ENCODE measurements at regions not wholly inside any gene's neighbourhood (a gene's known extent, or its start where the extent isn't known, plus 50 kb on each side); places are given as distances from the start of the nearest gene placed in this dataset.
"Not testable (repeated sequence)": the region's sequence is repeated elsewhere in the genome, so short reads cannot be mapped to it uniquely, and the experiment has no call there.

DNA sequence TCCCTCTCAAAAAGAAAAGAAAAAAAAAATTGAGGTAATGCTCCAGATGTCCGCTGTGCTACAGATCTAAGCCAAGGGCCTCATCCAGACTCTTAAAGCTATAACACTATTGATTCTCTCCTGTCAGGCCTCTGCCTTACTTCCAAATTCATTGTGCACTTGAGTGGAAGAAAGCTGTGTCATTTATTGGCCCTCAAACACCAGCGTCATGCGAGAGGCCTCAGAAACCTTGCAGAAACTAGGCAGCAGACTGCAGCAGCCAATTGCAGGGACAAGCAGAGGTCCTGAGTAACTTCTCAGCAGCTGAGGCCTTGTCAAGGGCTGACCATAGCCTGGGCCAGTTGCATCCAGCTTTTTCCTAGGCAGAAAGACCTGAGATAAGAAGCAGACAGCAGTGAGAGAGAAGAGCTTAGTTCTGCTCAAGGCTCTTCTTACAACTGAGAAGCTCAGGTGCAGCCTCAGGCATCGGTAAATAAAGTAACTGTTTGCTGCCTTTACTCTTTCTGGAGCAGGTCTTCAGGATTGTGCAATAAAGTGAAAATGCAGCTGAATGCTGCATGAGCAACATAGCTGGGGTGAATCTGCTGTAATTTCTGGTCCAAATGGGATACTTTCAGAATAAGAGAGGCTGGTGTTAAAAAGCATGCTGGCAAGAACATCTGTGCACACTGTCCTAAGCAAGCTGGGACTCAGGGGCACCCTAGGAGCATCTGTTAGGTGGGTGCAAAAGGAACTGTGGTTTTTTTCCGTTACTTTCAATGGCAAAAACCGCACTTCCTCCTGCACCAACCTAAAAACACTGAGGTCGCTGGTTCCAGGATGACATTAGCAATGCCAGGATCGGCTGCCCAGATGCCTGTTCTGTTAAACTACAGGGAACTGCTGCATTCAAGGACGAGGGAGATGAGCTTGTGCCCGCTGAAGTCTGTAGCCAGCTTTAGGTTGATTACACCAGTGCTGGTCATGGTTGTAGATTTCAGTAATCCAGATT lies 181.8 kb upstream of the PFKP start:
- Histone ChIP-seq H3K79me2 (ENCODE audit: insufficient read depth, low read depth, low read length) (no peaks in the 10 kb centered on the region), H3K36me3 (ENCODE audit: insufficient read depth, low read length) (no peaks in the 10 kb centered on the region), H3K4me1 (ENCODE audit: insufficient read depth, low read length, poor library complexity, severe bottlenecking) (no peaks in the 10 kb centered on the region), H3K4me2 (ENCODE audit: low read length) (no peak overlapping the region), H3K4me3 (ENCODE audit: low read depth, low read length, poor library complexity, severe bottlenecking) (no peak overlapping the region), H3K9me3 (ENCODE audit: low read length) (no peaks in the 10 kb centered on the region), H3K9me2 (ENCODE audit: insufficient read depth, low read length) (no peaks in the 10 kb centered on the region), H4K20me1 (ENCODE audit: insufficient read depth, low read length) (no peaks in the 10 kb centered on the region), H2AFZ (ENCODE audit: low read length) (no peak overlapping the region), H3K27ac (ENCODE audit: low read depth, low read length, poor library complexity, severe bottlenecking) (no peak overlapping the region)
- no peak for TF ChIP-seq EZH2phosphoT487 (IDR thresholded peaks at IDR 0.05; ENCODE audit: borderline replicate concordance, low read depth, low read length)
- TF ChIP-seq, protein P1, sequence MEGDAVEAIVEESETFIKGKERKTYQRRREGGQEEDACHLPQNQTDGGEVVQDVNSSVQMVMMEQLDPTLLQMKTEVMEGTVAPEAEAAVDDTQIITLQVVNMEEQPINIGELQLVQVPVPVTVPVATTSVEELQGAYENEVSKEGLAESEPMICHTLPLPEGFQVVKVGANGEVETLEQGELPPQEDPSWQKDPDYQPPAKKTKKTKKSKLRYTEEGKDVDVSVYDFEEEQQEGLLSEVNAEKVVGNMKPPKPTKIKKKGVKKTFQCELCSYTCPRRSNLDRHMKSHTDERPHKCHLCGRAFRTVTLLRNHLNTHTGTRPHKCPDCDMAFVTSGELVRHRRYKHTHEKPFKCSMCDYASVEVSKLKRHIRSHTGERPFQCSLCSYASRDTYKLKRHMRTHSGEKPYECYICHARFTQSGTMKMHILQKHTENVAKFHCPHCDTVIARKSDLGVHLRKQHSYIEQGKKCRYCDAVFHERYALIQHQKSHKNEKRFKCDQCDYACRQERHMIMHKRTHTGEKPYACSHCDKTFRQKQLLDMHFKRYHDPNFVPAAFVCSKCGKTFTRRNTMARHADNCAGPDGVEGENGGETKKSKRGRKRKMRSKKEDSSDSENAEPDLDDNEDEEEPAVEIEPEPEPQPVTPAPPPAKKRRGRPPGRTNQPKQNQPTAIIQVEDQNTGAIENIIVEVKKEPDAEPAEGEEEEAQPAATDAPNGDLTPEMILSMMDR (conservative IDR thresholded peaks at IDR 0.05; ENCODE audit: low read length), result no peak
- no TSS peak for BruUV-seq (replicated peaks)
- no peak for DNase-seq (ENCODE audit: low spot score)
- ChIA-PET POLR2A (no interaction called here), CTCF (ENCODE audit: unreplicated experiment) (no interaction called here)
- intact Hi-C loops (cut with micrococcal nuclease; ENCODE audit: unreplicated experiment), result no loop called here

DNA sequence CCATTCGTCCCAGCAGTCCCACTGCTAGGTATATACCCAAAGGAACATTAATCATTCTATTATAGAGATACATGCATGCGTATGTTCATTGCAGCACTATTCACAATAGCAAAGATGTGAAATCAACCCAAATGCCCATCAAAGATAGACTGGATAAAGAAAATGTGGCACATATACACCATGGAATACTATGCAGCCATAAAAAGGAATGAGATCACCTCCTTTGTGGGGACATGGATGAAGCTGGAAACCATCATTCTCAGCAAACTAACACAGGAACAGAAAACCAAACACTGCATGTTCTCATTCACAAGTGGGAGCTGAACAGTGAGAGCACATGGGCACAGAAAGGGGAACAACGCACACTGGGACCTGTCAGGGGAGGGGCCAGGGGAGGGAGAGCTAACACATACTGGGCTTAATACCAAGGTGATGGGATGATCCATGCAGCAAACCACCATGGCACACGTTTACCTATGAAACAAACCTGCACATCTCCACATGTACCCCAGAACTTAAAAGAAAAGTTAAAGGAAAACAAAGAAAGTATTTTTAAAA lies 183.3 kb upstream of the PFKP start:
- POLR2A ChIA-PET; H4K20me1 ChIP-seq (ENCODE audit: insufficient read depth, low read length); H3K9me2 ChIP-seq (ENCODE audit: insufficient read depth, low read length); H3K9me3 ChIP-seq (ENCODE audit: low read length); H3K79me2 ChIP-seq (ENCODE audit: insufficient read depth, low read depth, low read length); H3K36me3 ChIP-seq (ENCODE audit: insufficient read depth, low read length); BruUV-seq (replicated peaks); H3K4me3 ChIP-seq (ENCODE audit: low read depth, low read length, poor library complexity, severe bottlenecking); CTCF ChIA-PET (ENCODE audit: unreplicated experiment); H2AFZ ChIP-seq (ENCODE audit: low read length); intact Hi-C loops (cut with micrococcal nuclease; ENCODE audit: unreplicated experiment); H3K4me2 ChIP-seq (ENCODE audit: low read length); DNase-seq (ENCODE audit: low spot score); H3K4me1 ChIP-seq (ENCODE audit: insufficient read depth, low read length, poor library complexity, severe bottlenecking); H3K27ac ChIP-seq (ENCODE audit: low read depth, low read length, poor library complexity, severe bottlenecking): not testable (repeated sequence)

DNA sequence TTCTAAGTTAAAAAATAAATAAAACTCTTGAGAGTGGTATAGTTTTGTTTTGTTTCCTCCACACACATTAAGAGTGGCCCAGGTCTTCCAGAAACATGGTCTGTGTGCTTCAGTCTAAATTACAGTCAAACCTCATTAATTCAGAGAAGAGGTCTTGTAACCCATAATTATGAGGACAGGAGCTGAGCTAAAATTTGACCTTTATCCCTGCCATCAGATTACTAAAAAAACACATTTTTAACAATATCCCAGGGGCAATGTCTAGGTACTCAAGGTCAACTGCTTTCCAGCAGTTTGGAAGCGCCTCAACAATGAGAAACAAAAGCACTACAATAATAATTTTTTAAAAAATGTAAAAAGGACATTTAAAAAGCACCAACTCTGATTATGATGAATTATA lies 184.1 kb upstream of the PFKP start:
- Histone ChIP-seq H3K36me3 (ENCODE audit: insufficient read depth, low read length) (no peaks in the 10 kb centered on the region), H3K4me3 (ENCODE audit: low read depth, low read length, poor library complexity, severe bottlenecking) (no peak overlapping the region), H3K9me2 (ENCODE audit: insufficient read depth, low read length) (no peaks in the 10 kb centered on the region), H2AFZ (ENCODE audit: low read length) (no peak overlapping the region), H4K20me1 (ENCODE audit: insufficient read depth, low read length) (no peaks in the 10 kb centered on the region), H3K79me2 (ENCODE audit: insufficient read depth, low read depth, low read length) (no peaks in the 10 kb centered on the region), H3K27ac (ENCODE audit: low read depth, low read length, poor library complexity, severe bottlenecking) (no peak overlapping the region), H3K9me3 (ENCODE audit: low read length) (no peaks in the 10 kb centered on the region), H3K4me2 (ENCODE audit: low read length) (no peak overlapping the region), H3K4me1 (ENCODE audit: insufficient read depth, low read length, poor library complexity, severe bottlenecking) (no peaks in the 10 kb centered on the region)
- BruUV-seq (replicated peaks), result no TSS peak
- ChIA-PET CTCF (ENCODE audit: unreplicated experiment) (no interaction called here), POLR2A (no interaction called here)
- DNase-seq (ENCODE audit: low spot score), result no peak
- TF ChIP-seq, protein P1 (conservative IDR thresholded peaks at IDR 0.05; ENCODE audit: low read length), result no peak
- TF ChIP-seq EZH2phosphoT487 (IDR thresholded peaks at IDR 0.05; ENCODE audit: borderline replicate concordance, low read depth, low read length), result no peak
- intact Hi-C loops (cut with micrococcal nuclease; ENCODE audit: unreplicated experiment), result no loop called here
